SHP77 treated with DMSO at 0.1 percent for 48 hours (cell line): ENCODE measurements at regions not wholly inside any gene's neighbourhood (a gene's known extent, or its start where the extent isn't known, plus 50 kb on each side); places are given as distances from the start of the nearest gene placed in this dataset.
"Not testable (repeated sequence)": the region's sequence is repeated elsewhere in the genome, so short reads cannot be mapped to it uniquely, and the experiment has no call there.

Experiments used
- DNase-seq: peaks from one replicate; lab custom pipeline; 2025; lab: John Stamatoyannopoulos, UW

DNA sequence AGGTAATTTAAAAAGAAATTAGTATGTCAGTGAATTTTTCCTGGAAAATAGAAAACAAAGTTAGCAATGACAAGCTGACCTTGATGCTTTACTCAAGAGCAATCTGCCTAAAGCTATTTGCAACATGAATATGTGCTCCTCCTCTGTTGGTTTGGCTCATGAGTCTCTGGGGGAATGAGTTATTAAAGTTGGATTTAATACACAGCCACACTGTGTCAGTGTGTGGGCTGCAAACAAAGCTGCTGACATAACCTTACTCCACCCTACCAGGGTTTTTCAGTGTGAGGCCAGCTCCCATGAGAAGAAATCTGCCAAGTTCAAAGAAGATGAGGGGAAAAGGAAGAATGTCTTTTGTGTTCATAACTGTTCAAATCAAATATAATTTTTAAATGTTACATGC lies 280.5 kb downstream of the TLL1 start:
- no peak for DNase-seq

DNA sequence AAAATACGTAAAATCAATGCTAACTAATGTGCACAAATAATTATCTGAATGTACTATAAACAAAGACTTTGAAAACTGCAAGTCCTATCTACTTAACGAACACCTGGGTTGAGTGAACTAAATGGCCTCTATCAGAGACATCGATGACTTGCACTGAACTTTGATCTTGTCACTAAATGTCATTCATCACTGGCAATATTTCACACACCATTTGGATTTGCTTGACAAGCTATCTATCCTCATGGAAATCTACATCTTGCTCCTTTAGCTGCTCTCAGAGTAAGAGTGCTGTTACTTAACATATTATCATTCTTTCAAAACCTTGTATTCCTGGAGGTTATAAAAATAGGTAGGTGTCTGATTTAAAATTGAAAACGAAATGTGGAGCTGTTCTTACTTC lies 289.3 kb downstream of the TLL1 start:
- DNase-seq = no peak

DNA sequence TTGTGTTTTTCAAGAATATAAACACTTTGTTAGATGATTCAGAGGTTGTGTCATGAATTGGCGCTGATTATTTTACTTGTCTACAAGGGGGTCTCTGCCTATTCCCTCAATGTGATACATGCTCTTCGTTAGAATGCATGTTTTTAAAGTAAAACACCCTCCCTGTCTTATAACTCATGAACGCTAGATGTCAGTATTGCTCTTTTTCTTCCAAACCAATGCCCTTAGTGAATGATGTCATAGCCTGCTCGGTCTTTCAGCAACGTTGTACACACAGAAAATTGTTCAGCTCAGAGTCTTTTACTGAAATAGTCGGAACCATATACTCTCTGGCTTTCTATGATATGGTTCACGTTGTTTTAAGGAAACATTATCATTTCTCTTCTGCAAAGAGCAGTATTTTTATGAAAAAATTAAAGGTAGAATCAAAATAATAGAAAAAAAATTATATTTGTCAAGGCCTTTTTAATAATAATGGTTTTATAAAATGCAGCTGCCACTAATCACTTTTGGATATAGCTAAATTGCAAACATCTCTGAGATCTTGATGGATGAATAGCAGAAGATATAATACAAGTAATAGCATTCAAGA lies 292.9 kb downstream of the TLL1 start:
- peak; percentile 69 for DNase-seq

DNA sequence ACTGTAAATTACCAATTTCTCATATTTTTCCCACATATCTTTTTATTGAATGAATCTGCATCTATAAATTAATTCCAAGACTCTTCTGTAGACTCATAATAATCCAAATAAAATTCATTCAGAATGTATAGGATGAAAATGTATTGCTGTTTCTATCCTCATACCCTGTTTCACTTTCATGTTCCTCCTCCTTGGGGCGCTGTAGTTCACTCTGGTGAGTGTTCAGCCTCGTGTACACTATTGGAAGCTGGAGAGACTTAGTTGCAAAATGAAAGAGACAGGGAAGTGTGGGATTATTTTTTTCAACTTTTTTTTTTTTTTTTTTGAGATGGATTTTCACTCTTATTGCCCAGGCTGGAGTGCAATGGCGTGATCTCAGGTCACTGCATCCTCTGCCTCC lies 296.1 kb downstream of the TLL1 start:
- no peak for DNase-seq

DNA sequence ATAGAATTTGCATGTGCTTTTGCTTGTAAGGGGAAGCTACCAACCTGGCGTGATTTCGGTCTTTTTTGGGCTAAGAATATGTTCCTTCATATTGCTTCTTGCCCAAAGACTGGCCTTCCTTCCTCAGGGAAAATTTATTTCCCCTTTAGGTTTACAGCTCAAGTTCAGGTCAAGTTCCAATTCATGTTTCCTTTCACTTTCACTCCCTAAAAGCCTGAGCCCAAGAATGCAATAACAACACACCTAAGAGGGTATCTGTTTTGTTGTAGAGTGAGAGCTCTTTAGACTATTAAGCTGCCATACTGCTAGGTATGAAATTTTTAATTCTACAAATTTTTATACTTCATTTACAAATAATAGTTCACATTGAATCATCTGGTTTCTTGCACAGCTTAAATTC lies 299.6 kb downstream of the TLL1 start:
- no peak for DNase-seq

DNA sequence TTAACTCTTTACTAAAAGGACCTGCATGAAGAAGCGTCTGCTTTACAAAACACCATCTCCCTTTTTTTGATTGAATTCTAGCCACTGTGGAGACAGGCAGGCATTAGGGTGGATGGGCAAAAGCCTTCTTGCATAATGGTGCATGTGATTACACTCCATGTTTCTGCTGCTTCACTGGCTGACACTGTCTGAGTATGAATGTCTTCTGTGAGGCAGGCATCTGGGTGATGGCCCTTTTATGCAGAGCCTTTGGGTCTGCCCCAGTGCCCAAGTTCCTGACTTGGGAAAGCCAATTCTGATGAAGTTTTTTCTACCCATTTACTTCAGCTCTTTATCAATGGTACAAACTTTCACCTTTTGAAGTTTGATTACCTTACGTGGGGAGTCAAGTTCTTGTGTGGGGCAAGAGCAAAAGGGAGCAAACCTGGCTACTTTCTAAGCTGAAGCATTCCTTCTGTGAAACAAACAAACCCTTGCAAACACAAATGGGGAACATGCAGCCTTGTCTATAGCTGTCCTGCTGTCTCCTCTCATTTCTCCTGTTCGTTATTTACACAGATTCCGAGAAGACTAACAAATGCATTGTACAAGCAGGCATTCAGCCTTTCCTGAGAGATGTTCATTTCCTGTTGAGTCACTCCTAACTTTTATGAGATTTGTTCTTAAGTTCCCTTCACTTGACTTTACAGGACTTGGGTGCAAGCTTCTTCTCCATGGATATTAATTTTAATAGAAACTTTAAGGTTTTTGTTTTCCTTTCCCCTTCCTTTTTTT lies 301.9 kb downstream of the TLL1 start:
- DNase-seq = no peak

DNA sequence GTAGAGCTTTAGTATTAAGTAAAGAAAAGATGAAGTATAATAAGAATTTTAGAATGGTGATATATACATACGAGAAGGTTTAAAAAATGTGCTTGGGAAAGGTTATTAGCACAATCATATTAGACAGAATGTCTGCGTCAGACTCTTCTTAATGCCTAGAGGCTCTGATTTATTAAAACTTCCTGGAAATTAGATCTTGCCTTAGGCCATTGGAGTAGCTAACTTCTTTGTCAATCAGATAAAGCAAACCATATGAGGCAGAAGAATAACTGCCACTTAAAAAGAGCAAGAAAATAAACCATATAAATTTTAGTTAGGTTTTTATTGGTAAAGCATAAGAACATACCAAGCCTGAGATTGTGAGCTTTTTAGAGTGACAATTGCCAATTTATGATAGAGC lies 309.1 kb downstream of the TLL1 start:
- no peak for DNase-seq

DNA sequence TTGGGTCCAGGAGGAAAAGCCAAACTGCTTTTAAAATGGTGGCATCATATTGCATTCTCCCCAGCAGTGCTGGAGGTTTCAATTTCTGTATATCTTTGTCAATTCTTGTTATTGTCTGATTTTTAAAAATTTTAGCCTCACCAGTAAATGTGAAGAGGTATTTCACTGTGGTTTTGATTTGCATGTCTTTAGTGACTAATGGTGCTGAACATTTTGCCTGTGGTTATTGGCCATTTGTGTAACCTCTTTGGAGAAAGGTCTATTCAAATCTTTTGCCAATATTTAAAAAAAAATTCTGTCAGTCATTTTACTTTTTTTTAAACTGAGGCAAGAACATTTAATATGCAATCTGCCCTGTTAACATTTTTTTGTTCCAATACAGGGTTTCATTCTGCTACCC lies 322.1 kb downstream of the TLL1 start:
- no peak for DNase-seq

DNA sequence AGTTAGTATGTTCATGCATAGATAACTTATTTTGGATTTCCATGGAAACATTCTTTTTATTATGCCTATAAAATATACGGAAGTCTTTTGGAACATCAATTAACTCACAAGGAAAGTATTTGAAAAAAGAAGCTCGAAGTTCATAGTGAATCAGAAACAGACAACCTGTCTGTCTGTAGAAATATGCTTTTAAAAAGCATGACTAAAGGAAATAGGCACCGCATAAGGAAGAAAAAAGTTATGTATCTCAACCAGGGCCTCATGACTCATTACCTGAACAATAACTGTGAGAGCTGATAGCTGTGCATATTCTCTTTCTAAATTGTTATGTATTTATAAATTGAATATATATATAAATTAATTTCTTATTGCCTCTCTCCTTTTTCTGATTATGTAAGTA lies 324.1 kb downstream of the TLL1 start:
- DNase-seq = no peak

DNA sequence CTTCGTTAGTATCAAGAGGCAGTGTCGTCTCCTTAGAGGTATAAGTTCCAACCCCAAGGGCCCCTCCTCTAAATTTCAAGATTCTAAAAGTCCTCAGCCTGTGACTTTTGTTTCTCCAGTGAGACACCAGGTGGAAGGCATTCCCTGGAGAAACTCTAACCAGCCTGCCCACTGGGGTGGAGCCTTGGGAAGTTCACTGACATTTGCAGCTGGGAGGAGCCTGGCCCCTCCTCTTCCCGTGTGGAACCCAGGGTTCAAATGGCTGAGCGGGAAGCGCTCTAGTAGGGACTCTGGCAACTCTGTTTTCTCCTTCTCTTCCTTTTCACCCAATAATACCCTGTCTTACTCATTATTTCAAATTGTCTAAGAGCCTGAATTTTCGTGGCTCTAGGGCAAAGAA lies 325.0 kb downstream of the TLL1 start:
- no peak for DNase-seq

DNA sequence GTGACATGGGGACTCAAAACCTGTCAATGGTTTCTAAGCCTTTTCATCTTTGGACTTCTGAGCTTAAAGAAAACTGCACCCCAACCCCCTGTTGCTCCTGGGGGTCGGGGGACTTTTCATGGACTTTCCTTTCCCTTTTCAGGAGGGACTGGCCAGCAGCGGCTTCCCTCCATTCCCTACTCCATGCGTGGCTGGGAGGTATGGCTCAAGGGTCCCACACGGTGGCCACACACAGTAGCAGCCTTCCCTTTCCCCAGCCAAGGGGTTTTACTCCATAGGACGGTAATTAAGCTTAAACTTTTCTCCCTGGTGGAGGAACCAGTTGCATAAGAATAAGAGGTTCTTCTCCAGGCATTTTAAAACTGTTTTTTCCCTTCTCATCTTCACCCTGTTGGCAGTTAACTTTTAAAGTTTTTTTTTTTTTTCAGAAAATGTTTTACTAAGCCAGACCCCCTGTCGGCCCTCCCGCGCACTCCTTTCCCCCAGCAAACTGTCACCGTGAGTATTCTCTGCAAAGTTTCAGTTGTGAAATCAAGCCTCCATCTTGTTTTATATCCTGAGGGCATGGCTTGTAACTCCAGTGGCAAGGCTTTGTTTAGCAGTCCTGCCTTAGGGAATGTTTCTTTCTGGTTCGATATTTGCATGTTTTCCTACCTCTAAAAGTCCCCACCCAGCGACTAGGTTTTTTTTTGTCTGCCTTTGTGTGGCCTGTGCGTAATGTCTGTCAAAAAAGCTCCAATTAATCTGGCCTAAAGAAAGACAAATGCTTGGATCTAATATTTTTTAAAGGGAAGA lies 325.7 kb downstream of the TLL1 start:
- no peak for DNase-seq

DNA sequence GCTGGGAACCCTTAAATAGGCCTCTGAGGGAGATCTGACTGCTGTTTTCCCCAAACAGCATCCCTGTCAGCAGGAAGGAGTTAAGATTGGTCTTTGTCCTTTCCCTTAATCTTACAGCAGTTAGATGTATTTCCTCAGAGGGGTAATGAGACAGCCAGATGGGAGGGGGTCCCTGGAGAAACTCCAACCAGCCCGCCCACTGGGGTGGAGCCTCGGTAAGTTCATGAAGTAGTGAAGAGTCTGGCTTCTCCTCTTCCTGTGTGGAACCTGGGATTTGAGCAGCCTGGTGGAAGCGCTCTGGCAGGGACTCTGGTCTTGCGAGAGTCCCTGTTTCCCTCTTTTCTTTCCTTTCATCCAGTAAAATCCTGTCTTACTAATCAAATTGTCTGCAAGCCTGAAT lies 330.0 kb downstream of the TLL1 start:
- DNase-seq = no peak

DNA sequence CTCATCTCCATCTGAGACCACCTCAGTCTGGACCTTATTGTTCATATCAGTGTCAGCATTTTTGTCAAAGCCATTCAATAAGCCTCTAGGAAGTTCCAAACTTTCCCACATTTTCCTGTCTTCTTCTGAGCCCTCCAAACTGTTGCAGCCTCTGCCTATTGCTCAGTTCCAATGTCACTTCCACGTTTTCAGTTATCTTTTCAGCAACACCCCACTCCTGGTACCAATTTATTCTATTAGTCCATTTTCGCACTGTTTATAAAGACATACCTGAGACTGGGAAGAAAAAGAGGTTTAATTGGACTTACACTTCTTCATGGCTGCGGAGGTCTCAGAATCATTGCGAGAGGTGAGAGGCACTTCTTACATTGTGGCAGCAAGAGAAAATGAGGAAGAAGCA lies 339.3 kb downstream of the TLL1 start:
- DNase-seq = not testable (repeated sequence)

DNA sequence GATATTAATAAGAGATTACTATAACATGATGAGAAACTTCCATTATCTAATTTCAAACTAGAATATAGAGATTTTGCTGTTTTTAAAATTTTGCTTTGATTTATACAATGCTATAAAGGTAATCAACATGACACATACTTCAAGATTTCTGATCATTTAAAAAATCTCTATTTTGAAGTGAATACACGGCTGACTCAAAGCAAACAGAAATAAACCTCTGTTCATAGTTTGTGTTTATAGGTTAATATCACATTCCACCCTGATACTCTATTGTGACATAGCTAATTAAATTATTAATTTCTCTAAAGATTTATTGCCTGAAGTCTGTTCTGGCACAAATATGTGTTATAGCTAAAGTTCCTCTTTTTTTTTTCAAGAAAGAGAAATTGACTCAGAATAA lies 349.2 kb downstream of the TLL1 start:
- DNase-seq = no peak

DNA sequence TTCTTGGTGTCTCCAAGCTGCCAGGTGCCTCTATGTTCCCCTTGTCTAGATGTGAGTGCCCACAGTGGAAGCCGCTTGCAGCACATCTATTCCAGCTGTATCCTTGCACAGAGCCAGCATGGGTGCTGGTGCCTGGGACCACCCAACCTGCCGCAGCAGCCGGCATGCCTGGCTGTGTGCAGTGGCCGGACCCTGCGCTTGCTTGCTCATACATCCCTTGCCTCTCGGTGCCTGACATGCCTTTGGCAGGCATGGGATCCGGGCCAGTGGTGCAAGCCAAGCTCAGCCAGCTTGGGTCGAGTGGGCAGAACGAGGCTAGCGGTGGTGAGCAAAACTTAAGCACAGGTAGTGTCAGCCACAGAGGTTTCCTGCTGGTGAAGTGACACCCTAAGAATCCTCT lies 355.1 kb downstream of the TLL1 start:
- no peak for DNase-seq

DNA sequence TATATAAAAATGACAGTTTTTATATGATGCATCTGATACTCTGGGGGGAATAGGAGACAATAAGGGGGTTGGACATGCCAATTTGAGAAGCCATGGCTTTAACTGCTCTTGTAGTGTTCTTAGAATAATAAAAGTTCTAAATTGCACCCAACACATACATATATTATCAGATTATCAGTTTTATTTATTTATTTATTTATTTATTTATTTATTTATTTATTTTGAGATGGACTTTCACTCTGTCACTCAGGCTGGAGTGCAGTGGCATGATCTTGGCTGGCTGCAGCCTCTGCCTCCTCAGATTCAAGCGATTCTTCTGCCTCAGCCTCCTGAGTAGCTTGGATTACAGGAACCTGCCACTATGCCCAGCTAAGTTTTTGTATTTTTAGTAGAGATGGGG lies 356.8 kb downstream of the TLL1 start:
- DNase-seq = no peak

DNA sequence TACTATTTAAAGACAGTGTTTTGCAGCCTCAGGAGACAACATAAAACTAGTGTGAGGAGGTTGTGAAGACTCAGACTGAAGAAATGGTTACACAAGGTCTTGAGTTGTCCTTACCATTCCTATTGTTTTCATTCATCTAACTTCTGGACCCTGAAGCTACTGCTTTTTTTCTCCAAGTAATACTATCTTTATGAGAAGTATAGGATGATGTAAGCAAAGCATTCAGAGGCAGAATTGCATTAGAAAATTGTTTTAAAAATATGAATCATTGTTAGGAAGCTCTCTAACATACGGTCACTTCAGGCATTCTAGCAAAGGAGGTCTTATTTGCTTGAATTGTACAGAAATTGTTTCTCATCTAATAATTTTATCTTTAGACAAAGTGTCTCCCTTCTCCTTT lies 357.8 kb downstream of the TLL1 start:
- no peak for DNase-seq

DNA sequence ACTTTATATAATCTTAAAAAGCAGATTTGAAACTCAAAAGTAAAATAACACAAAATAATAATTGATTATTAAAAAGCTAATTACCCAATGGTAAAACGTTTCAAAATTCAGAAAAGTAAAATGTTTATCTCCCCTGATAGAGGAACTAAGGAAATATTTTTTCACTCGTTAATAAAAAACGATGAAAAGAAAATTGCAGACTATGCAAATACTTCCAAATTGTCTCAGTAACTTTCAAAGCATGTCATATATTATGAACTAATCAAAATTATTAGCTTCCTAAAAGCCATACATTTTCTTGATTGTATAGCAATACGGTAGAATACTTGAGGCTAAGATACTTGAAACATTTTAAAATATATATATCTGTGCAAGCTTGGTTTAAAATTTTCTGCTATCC lies 366.3 kb downstream of the TLL1 start:
- no peak for DNase-seq

DNA sequence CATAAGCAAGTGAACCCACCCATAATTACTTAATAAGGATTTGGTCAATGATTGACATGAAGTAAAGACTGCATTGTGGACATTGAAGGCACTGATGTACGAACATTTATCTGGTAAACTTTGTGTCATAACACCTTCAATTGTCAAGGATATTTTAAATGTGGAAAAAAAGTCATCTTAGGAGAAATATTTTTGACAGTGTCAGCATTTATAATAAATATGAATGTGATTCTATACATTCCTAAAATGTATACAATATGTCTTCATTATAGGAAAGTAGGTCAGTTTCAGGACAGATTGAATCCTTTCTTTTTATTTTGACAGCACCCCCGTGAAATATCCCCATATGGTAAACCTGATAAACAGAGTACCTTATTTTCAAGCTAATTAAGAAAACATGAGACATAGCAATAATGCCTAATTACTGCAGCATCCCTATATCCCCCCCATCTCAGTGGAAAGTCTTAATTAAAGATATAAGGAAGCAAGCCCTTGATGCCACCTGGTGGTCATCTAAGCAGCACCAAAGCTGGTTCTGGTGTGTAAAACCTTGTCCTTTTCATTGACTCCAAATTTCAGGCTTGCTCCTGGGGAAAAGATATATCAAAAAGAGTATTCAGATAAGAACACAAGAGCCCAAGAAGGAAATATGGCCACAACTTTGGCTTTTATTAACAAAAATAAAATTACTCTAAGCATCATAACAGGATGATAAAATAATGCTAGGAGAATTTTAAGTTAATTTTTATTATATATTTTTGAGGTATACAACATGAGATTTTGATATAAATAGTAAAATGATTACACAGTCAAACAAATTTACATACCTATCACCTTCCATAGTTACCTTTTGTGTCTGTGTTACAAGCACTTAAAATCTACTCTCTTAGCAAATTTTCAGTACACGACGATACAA lies 379.7 kb downstream of the TLL1 start:
- DNase-seq = no peak

DNA sequence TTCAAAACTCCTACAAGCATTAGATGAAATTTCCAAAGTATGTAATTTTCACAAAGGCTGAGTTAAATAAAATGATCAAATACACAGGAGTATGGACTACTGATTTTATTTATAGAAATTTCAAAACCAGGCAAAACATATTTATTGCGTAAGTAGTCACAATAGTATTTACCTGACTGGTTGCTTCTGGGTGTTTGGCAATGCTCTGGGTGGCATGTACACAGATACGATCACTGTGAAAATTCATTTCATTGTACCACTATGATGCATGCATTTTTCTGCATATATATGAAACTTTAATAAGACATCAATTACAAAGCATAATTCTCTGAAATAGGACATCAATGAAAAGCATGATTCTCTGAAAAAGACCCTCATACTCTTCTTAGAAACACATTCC lies 384.2 kb downstream of the TLL1 start:
- no peak for DNase-seq

DNA sequence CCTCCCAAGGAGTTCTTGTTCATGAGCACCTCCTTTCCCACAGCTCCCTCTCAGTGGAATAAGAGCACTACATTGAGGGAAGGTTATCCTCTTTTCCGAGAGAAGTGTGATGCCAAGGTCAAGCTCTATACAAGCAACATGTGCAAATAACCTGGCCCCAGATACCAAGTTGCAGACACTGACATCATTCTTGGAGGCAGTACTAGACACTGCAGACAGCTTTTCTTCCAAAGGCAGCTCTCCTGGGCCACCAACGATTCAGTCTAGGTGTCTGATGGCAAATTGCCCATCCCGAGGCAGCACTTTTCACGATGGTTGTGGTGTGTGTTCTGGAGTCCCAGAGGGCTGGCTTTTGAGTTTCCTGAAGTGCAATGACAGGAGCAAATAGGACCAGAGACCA lies 384.9 kb downstream of the TLL1 start:
- DNase-seq = no peak

DNA sequence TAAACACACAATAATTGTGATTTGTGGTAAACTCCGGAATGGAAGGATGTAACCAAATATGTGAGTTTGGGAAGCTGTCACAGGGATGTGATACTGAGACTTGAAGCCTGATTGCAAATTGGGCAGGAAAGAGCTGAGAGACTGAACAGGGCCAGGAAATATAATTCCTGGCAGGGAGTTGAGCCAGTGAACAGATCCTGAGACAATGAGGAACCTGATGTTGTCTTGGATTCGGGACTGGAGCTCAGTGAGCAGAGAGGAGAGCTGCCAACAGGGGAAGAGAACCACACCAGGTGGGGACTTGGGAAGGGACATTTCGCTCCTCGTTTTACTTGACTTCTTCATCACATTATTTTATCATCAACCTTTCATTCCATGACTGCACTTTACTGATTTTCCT lies 386.0 kb downstream of the TLL1 start:
- DNase-seq = no peak
